ENCODE measurements at regions not wholly inside any gene's neighbourhood (a gene's known extent, or its start where the extent isn't known, plus 50 kb on each side); places are given as distances from the start of the nearest gene placed in this dataset.

DNA sequence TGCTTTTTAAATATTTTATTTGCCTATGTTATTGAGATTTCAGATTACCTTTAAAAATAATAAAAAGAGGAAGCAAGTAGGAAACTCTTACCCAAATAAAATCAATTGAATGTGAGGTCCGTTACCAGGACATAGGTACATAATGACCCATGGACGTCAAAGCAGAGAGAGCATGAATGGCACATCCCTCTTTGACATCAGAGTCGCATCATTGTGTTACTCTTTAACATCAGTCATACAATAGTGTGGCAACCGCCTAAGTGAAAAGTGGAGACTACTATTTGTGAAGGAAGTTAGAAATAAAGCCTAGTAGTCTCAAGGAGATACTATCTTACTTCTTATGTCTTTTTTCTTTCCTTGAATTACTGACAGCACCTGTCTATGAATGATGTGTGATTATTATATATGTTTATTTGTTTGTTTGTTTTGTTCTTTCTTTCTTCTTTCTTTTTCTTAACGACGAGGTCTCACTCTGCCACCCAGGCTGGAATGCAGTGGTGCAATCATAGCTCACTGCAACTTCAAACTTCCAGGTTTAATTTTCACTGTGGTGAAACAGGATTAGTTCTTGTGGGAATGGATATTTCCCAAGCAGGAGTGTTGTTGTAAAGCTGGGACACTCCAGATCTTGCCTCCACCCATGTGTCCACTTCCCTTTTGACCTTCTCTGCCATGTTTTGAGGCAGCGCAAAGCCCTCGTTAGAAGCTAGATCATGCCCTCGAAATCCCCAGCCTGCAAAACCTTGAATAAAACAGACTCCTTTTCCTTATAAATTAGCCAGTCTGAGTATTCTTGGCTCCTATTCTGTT is 407.2 kb upstream of the NETO1 start:
- DNase-seq, result no peak

DNA sequence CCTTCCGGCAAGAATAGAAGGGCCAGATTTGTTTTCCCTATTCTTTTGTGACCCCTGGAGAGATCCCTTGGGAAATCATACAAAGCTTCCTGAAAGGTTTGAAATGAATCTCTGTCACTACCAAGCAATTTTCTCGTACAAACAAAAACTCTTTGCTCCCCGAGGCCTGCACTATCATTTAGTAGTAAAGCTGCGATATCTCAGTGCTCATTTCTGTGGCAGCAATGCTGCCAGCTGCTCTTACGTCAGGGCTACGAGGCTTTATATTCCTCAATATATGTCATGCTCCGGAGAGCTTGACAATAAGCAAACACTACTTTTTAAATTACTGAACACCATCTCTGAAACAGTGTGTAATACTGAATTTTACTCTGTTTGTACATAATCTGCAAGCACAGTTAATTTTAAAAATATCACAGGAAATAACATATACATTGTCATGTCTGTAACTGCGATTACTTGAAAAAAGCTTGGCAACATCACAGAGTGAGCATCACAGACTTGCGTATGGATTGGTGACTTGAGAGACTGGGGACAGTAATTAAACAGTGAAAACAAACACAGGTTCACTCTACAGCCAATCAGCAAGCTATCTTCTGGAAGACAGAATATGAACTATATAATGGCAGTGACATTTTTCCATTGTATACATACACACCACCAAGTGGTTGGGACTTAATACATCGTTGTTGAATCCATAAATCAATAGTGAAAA is 403.3 kb upstream of the NETO1 start:
- DNase-seq, result no peak

DNA sequence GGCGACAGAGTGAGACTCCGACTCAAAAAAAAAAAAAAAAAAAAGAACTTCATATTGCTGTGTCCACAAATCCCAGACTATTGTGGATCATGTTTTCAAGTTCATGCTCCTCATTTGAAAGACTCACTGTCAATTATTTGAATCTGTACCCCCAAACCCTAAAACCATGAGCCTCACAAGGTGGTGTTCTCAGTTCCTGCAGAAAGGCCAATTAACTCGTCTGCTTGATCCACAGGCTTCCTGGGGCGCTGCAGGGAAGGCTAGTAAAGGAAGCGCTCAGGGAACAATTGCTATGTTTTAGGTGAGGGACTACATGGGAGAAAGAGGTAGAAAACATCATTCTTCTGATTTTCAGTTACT is 396.8 kb upstream of the NETO1 start:
- DNase-seq, result no peak

DNA sequence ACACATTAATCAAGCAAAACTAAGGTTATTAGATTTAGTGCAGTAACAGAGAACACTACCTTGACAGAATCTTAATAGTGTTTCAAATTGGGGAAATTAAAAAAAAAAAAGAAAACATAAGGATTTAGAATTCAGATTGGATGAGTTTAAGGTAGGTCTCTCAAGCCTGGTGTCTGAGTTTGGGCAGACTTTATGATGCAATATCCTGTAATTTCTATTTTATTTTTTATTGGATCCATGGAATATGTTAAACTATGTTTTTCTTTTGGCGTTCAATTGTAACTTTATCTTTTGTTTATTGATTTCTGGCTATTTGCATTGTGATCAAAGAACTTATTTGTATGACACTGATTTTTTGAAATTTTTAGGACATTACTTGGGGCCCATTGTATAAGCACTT is 394.1 kb upstream of the NETO1 start:
- no peak for DNase-seq

DNA sequence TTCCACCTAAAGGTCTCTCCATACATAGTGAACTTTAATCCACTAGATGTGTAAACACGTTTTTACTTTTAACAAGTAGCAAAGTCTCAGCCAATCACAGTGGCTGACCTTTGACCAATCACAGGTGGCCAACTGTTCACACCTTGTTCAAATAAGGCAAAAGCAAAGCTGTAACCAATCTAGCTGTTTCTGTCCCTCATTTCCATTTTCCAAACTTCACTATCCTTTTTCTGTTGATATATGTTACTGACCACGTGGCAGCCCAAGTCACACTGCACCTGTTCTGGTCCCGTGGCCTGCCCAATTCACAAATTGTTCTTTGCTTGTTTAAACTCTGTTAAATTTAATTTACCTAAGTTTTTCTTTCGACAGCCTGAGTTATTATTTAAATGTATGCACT is 393.5 kb upstream of the NETO1 start:
- no peak for DNase-seq

DNA sequence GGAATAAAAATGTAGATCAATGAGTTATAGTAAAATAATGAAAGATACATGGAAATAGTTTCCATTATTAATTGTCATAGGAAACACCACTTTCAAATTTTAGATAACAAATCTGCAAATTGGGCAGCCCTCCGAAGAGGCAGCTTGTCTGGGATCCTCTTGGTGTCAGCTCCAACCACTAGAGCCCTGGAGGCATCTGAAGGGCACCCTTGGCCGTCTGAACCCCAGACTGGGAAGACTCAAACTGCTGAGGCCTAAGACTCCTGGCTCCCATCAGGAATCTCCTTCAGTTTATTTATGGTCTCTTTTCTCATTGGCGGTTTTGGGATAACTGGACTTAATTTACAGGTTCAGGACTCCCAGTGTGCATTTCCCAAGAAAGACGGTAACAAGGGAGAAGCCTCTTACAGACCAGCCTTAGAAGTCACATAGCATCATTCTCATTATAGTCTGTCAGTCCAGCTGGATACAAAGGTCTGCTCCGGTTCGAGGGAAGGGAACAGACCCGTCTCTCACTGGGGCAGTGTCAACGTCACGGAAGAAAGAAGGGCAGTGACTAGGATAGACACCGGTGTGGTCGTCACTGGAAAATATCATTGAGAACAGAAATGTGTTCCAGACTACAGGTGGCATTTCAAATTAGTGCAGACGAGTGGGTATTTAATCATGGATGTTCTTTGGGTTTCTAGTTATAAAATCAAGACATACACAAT is 390.7 kb upstream of the NETO1 start:
- DNase-seq, result no peak

DNA sequence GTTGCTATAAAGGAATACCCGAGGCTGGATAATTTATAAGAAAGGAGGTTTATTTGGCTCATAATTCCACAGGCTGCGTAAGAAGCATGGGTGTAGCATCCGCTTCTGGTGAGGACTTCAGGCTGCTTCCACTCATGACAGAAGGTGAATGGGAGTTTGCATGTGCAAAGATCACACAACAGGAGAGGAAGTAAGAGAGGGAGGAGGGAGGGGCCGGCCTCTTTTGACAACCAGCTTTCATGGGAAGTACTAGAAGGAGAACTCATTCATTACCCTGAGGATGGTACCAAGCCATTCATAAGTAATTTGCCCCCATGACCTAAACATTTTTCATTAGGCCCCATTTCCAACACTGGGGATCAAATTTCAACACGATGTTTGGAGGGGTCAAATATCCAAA is 386.8 kb upstream of the NETO1 start:
- no peak for DNase-seq

DNA sequence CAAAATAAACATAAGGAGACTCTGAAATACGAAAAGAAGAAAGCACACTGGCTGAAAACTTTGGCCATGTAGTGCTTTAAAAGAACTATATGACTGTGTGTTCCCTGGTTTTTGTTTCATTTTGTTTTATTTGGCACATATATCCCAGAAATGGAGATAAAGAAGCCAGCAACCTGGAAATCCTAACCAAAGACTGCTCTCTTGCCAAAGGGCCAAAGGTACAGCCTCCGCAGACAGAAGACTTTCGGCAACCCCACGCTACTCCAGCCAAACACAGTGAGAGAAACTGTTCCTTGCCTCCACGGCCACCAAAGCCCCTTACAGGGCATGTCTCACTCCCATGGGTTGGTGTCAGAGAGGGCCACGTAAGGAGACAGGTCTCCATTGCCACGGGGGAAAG is 381.2 kb upstream of the NETO1 start:
- no peak for DNase-seq

DNA sequence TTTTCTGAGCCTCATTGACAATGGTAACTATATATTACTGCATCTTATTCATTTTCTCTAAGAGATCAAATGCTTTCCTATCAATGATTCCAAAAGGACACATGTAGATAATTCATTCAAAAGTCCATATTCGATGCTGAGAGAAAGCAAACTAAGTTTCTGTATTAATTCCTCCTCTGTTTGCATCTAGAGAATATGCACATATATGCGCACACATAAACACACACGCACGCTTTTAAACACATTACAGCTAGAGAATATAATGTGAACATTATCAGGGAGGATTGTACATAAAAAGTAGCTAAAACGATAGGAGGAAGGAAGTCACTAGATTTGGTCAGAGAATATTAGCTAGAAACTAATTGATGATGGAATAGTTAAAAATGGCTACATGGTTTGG is 379.0 kb upstream of the NETO1 start:
- DNase-seq, result no peak

DNA sequence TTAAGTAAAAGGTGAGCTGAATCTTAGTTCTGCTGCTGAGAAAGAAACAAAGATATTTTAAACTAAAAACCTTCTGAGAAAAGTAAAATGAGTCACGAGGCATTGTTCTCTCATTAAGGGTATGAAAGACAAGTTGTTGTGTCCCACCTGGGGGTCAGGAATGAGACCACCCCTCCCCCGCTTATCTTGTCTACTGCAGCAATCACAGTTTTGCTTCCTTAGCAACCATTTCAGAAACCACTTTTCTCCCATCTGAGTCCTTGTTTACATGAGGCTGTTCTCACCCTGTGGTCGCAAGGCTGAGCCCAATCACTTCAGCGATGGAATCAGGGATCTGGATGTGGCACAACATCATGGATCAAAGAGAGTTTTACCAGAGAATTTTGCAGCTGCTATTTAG is 377.6 kb upstream of the NETO1 start:
- DNase-seq, result no peak

DNA sequence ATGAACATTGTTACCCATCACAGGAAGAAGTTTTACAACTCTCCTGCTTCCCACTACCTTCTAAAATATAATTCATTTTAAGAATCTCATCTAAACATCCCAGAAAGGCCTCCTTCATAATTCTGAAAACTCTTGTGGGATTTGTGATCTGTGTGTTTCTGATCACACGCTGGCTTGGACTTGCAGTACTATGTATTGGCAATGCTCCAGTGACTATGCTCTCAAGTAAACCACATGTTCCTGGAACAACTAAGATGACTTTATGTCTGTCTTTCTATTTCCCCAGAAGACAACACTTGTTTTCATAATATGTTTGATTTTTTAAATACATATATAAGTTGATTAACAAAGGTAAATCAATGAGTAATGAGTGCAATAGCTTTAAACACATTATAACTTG is 376.6 kb upstream of the NETO1 start:
- DNase-seq, result no peak

DNA sequence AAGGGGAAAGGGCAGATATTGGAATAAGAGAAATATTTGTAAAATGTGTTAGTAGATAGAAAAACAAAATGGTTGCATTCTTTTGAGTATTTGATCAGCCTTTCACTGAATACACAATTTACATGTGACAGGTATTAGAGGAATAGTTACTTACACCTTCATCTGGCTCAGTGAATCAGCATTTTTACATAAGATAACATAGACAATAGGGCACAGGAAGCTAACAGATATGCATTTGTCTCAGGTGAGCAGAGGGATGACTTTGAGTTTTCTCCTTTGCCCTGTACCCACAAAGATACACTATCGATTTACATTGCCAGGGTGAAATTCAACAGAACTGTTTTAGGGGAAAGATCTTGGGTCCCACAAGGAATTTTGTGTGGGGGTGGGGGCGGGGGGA is 373.1 kb upstream of the NETO1 start:
- no peak for DNase-seq

DNA sequence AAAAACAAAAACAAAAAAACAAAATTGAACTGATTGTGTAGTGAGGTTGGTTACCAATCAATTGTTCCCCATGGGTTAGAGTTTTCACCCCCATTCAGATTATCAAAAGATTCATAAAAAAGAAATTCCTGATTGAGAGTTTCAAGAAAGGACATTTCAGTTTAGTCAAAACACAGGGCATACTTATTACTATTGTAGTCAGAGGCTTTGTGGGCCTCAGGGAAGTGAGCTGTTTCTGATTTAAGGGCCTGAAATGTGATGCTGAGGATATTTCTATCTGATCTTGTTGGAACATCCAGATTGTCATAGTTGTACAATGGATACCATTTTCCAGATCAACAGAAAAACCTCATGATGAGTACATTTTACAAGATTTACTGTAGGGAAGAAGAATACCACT is 368.1 kb upstream of the NETO1 start:
- DNase-seq, result no peak

DNA sequence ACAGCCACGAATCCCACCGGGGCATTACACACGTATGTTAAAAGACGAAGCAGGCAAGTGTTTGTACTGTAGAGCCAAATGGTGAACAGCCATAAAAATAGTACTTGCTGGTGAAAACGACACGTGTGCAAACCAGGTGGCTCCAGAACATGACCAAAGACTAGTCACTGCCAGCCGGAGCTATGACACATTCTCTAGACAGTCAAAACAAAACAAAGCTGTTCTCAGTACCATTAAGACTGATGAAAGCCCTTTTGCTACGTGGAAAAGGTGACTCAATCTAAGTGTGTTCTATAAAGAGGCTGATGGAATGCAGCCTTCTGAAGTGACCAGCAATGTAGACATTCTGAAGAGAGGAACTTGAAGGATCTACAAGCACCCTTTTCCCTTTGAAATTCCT is 367.7 kb upstream of the NETO1 start:
- no peak for DNase-seq

DNA sequence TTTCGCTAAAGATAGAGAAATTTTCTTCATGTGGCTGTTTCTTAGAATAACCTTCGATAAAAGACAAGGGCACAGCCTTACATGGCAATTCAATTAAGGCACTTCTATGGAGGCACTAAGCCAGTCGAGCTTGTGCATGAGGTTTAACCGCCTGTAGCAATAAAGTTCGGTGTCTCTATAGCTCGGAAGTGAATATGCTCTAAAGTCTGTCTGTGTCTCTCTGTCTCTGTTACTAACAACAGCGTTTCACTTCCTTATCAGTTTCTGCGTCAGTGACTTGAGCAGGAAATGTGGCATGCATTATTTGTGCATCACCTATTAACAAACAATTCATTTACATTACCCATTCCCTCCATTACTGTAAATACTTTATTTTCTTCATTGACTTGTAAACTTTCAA is 365.1 kb upstream of the NETO1 start:
- DNase-seq, result no peak

DNA sequence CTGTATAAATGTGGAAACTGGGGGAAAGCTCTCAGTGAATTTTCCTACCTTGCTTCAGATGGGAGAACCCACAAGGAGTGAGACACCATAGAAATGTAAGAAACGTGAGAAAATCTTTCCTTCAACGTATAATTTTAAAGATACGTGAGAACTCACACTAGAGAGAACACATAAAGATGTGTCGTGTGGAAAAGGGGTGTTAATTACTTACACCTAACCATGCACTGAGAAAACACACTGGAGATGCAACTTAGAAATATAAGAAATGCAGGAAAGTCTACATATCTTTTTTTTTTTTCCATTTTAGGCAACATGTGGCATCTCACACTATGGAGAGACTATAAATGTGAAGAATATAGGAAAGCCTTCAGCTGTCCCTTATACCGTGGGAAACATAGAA is 352.9 kb upstream of the NETO1 start:
- no peak for DNase-seq

DNA sequence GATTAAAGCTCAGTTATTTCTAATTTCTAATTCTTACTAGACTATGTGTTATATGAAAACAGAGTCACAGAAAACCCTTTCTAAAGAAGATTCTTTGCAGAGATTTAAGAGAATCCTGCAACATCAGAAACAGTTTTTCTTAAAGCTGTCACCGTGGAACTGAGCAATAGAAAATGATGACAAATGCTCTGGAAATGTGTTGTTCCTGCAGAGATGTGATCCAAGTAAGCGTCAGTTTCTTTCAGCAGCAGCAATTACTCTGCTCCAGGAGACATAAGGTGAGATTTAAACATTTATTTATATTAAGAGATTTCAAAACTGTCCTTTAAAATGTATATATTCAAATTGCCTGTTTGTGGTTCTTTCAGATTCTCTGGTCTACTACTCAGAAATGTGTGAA is 350.5 kb upstream of the NETO1 start:
- DNase-seq, result no peak

DNA sequence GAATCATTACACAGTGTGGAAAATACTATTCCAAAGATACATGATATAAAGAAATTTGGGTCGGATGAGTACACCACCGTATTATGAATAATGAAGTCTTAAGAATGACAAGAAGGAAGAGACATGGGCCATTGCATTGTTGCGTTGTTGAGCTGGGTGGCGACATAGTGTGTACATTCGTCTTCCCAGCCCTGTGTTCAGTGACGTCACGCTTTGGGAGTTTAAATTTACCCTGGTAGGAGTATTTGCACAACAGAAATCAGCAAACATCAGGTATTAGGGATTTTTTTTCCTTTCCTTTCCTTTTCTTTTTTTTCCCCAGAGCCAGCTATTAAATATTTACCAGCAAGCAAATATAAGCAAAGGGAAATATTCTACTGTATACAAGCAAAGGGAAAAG is 347.2 kb upstream of the NETO1 start:
- no peak for DNase-seq

DNA sequence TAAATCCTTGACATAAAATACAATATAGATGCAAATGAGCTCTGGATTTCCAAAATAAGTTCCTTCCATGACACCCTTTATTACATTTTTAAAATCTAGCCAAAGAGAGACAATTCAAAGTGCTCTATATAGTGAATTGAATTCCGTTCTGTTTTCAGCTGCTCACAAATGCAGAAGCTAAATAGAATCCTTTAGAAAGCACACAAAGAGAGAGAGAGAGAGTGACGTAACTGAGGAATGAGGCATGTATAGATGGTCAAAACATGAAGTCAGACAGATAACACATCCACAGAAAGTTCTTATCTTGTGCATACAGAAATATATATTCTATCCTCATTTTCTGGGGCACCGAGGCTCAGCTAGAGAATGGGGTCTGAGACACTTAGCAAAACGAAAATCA is 344.7 kb upstream of the NETO1 start:
- DNase-seq, result no peak

DNA sequence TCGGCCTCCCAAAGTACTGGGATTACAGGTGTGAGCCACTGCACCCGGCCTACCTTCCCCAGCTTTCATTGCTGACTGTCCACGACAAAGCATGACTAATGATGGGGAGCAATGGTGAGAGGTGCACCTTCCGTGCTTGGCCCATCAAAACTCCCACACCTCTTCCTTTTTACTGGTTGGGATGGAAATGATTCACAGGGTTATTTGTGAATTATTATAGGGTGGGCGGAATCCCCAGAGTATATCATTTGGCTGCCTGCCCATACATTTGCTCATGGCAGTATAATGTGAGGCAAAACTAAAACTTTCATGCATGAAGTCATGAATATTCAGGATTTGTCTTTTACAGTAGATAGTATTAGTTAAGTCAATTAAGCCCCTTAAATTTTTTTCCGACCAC is 334.2 kb upstream of the NETO1 start:
- no peak for DNase-seq

DNA sequence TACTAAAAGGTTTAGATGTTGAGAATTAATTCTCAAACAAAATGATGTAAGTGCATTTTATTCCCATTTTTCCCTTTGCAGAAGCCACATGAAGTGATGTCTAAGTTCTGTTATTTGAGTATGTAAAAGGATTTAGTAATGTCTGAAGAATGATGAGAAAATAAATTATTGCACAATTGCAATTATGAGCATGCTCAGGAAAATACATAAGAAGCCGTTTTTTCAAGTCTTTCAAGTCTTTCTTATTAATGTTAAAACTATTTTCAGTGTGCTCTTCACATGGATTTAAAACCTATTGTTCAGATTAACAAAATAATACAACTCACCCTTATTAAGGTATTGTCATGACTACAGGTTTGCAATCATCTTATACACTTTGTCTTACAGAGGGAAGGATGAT is 331.4 kb upstream of the NETO1 start:
- no peak for DNase-seq

DNA sequence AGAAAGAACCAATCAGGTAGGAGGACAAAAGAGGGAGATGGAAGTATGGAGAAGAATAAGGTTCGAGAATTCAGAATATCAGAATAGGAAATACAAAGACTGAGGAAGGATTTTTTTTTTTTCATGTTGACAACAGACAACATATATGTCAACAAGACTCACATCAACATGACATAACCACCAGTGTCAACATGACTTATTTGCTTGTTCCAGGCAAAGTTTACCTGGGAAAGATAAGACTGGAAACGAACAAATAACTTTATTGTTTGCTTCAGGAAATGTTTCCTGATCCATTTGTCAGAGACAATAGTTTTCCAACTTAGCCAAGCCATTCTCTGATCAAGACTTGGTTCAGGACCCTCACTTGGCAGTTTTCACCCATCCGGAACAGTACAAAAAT is 321.9 kb upstream of the NETO1 start:
- DNase-seq, result no peak

DNA sequence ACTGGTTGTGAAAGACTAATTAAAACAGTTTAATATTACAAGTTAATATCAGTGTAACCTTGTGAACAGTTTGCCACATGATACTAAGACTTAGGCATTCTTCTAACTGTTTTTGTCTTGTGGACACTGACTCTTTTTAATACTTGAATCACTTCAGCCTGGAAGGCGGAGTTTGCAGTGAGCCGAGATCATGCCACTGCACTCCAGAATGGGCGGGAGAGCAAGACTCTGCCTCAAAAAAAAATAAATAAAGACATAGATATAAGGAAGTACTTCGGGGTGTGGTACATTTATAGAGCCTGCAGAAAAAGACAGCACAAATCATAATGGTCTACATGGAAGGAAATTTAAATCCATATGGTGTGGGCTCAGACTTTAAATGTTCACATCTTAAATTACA is 300.4 kb upstream of the NETO1 start:
- DNase-seq, result no peak

DNA sequence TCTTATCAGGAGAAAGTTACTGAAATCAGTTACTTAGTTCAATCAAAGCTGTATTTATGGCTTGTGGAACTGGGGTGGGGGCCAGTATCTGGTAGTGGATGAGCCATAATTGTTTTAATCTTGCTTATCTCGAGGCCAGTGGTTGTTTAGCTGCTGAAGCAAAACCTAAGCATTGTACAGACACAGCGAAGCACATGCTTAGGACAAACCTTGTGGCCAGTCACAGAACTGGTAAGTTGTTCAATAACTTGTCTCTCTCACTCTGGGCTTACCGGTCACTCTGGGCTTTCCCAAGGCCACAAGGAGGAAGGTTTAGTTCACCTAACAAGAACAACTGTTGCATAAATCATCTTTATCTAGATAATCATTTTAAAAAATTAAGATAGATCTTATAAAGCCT is 296.6 kb upstream of the NETO1 start:
- no peak for DNase-seq

Data from NCI-H1048 (cell line).